Hepatocyte (in vitro differentiated cells): ENCODE measurements at regions not wholly inside any gene's neighbourhood (a gene's known extent, or its start where the extent isn't known, plus 50 kb on each side); places are given as distances from the start of the nearest gene placed in this dataset.

Source experiments
- DNase-seq: peaks from one replicate; pipeline ENCODE4 v3.0.0-alpha.2; 2016; ENCODE audit warnings: low spot score
- H2AFZ ChIP-seq: fragments of 200-600 bp; sonication (generic); 2 replicates; pipeline ENCODE4 v1.6.0; 2016; ENCODE audit warnings: antibody characterized with exemption, mild to moderate bottlenecking
- H3K27ac ChIP-seq: fragments of 200-600 bp; sonication (generic); 2 replicates; pipeline ENCODE4 v1.5.1; 2016; ENCODE audit warnings: mild to moderate bottlenecking
- H3K27me3 ChIP-seq: fragments of 200-600 bp; sonication (generic); 2 replicates; pipeline ENCODE4 v1.6.1; 2016
- H3K36me3 ChIP-seq: fragments of 200-600 bp; sonication (generic); replicated peaks from 2 replicates; pipeline ENCODE4 v1.5.1; 2016; ENCODE audit warnings: low read depth; ENCODE audit not compliant: insufficient read depth
- H3K4me1 ChIP-seq: fragments of 200-600 bp; sonication (generic); 2 replicates; pipeline ENCODE4 v1.5.1; 2016; ENCODE audit warnings: mild to moderate bottlenecking, moderate library complexity; ENCODE audit not compliant: insufficient read depth
- H3K4me2 ChIP-seq: fragments of 200-600 bp; sonication (generic); 2 replicates; pipeline ENCODE4 v1.6.0; 2016
- H3K4me3 ChIP-seq: fragments of 200-600 bp; sonication (generic); 2 replicates; pipeline ENCODE4 v1.5.1; 2016; ENCODE audit warnings: mild to moderate bottlenecking
- H3K79me2 ChIP-seq: fragments of 200-600 bp; sonication (generic); 2 replicates; pipeline ENCODE4 v1.6.0; 2017; ENCODE audit warnings: mild to moderate bottlenecking
- H3K9me2 ChIP-seq: fragments of 200-600 bp; sonication (generic); replicated peaks from 2 replicates; pipeline ENCODE4 v1.6.0; 2017; ENCODE audit warnings: mild to moderate bottlenecking; ENCODE audit not compliant: insufficient read depth
- H3K9me3 ChIP-seq: fragments of 200-600 bp; sonication (generic); 2 replicates; pipeline ENCODE4 v1.5.1; 2016; ENCODE audit warnings: low read depth, mild to moderate bottlenecking
- H4K20me1 ChIP-seq: fragments of 200-600 bp; sonication (generic); 2 replicates; pipeline ENCODE4 v1.6.0; 2016; ENCODE audit warnings: mild to moderate bottlenecking; ENCODE audit not compliant: insufficient read depth, poor library complexity, severe bottlenecking
- CTCF ChIP-seq: fragments of 200-600 bp; sonication (generic); IDR thresholded peaks from 2 replicates; pipeline ENCODE4 v1.5.1; 2016; ENCODE audit warnings: antibody characterized with exemption, mild to moderate bottlenecking; ENCODE audit not compliant: poor library complexity
- EZH2 ChIP-seq: fragments of 200-600 bp; sonication (generic); IDR thresholded peaks from 2 replicates; pipeline ENCODE4 v1.6.1; 2016; ENCODE audit warnings: antibody characterized with exemption, mild to moderate bottlenecking, borderline replicate concordance
- EZH2phosphoT487 ChIP-seq: fragments of 200-600 bp; sonication (generic); IDR thresholded peaks from one replicate; pipeline ENCODE4 v1.6.1; 2018; ENCODE audit warnings: antibody characterized with exemption, mild to moderate bottlenecking, low read depth, moderate library complexity; ENCODE audit not compliant: unreplicated experiment, severe bottlenecking
- WGBS: methylation state at CpG from one replicate; pipeline ENCODE4 v1.1.6; 2016; ENCODE audit warnings: low lambda C conversion rate; ENCODE audit errors: missing lambda C conversion rate; 5-methylcytosine and 5-hydroxymethylcytosine counted together

- 61% methylated on average over 4 of the region's 4 CpGs for WGBS
Measured at GRCh38 chr9:13791816-13792215, 512.3 kb upstream of the MPDZ start.

GRCh38 chr9:13790055-13790454 lies 510.6 kb upstream of the MPDZ start:
- H3K9me2 ChIP-seq: no peaks in the 10 kb centered on the region
- DNase-seq: no peak
- H2AFZ ChIP-seq: no peak overlapping the region
- no peak overlapping the region for H3K4me2 ChIP-seq
- no peaks in the 10 kb centered on the region for H3K79me2 ChIP-seq
- H3K4me1 ChIP-seq: peaks cover 9% of the 10 kb centered on the region
- no peaks in the 10 kb centered on the region for H3K36me3 ChIP-seq
- H3K9me3 ChIP-seq: no peaks in the 10 kb centered on the region
- no peaks in the 10 kb centered on the region for H4K20me1 ChIP-seq
- H3K27me3 ChIP-seq: no peaks in the 10 kb centered on the region
- WGBS: 61% methylated on average over 2 of the region's 2 CpGs
- no peak overlapping the region for H3K4me3 ChIP-seq
- TF ChIP-seq EZH2 (no peak), CTCF (no peak), EZH2phosphoT487 (no peak)
- no peak overlapping the region for H3K27ac ChIP-seq

More at GRCh38 chr9:13791816-13792215, 512.3 kb upstream of the MPDZ start:
- H3K36me3 ChIP-seq: no peaks in the 10 kb centered on the region
- DNase-seq: peak; percentile 77
- H3K27me3 ChIP-seq: no peaks in the 10 kb centered on the region
- no peak overlapping the region for H3K4me3 ChIP-seq
- no peaks in the 10 kb centered on the region for H3K9me3 ChIP-seq
- peaks cover 9% of the 10 kb centered on the region for H3K4me1 ChIP-seq
- H3K27ac ChIP-seq: no peak overlapping the region
- H4K20me1 ChIP-seq: no peaks in the 10 kb centered on the region
- TF ChIP-seq EZH2phosphoT487 (no peak), EZH2 (no peak), CTCF (no peak)
- no peaks in the 10 kb centered on the region for H3K79me2 ChIP-seq
- no peaks in the 10 kb centered on the region for H3K9me2 ChIP-seq
- H3K4me2 ChIP-seq: no peak overlapping the region
- H2AFZ ChIP-seq: no peak overlapping the region

GRCh38 chr9:13787234-13787833 lies 507.8 kb upstream of the MPDZ start:
- Histone ChIP-seq H3K4me3 (no peak overlapping the region), H3K9me3 (no peaks in the 10 kb centered on the region), H3K79me2 (no peaks in the 10 kb centered on the region), H3K27ac (peak overlapping the region; percentile 82), H3K4me1 (peaks cover 9% of the 10 kb centered on the region), H2AFZ (no peak overlapping the region), H4K20me1 (no peaks in the 10 kb centered on the region), H3K9me2 (no peaks in the 10 kb centered on the region), H3K4me2 (peak overlapping the region; percentile 34), H3K27me3 (no peaks in the 10 kb centered on the region), H3K36me3 (no peaks in the 10 kb centered on the region)
- no peak for TF ChIP-seq EZH2
- no peak for TF ChIP-seq CTCF
- no peak for TF ChIP-seq EZH2phosphoT487
- WGBS: 65% methylated on average over 10 of the region's 10 CpGs
- DNase-seq: peak; percentile 27

- Histone ChIP-seq H3K9me2 (no peaks in the 10 kb centered on the region), H2AFZ (no peak overlapping the region), H3K4me2 (no peak overlapping the region), H3K4me1 (peaks cover 9% of the 10 kb centered on the region), H4K20me1 (no peaks in the 10 kb centered on the region), H3K36me3 (no peaks in the 10 kb centered on the region), H3K79me2 (no peaks in the 10 kb centered on the region), H3K4me3 (no peak overlapping the region), H3K27me3 (no peaks in the 10 kb centered on the region), H3K27ac (peak overlapping the region; percentile 82), H3K9me3 (no peaks in the 10 kb centered on the region)
- TF ChIP-seq CTCF (no peak), EZH2 (no peak), EZH2phosphoT487 (no peak)
- no peak for DNase-seq
Measured at GRCh38 chr9:13786711-13787110, 507.2 kb upstream of the MPDZ start.
